Breast epithelium (tissue), 3 donors: ENCODE measurements at regions not wholly inside any gene's neighbourhood (a gene's known extent, or its start where the extent isn't known, plus 50 kb on each side); places are given as distances from the start of the nearest gene placed in this dataset.

Experiments used
- CTCF ChIP-seq, 3 donors: fragments of 450-650 bp; IDR thresholded peaks; one replicate each; pipeline ENCODE4 v1.5.1; 2016 to 2017; ENCODE audit warnings: antibody characterized with exemption in 3 of 3, mild to moderate bottlenecking in 3 of 3, moderate library complexity in 3 of 3
- POLR2A ChIP-seq: fragments of 450-650 bp; IDR thresholded peaks from one replicate; pipeline ENCODE4 v1.6.1; 2016; ENCODE audit warnings: antibody characterized with exemption, mild to moderate bottlenecking, moderate library complexity
- POLR2AphosphoS5 ChIP-seq, 3 donors: sonication (generic); formaldehyde crosslinking; IDR thresholded peaks; one replicate each; pipeline ENCODE4 v1.6.1; 2017; ENCODE audit warnings: antibody characterized with exemption in 3 of 3

- TF ChIP-seq CTCF (IDR thresholded peaks at IDR 0.05) (no peak), POLR2AphosphoS5 (IDR thresholded peaks at IDR 0.05) (no peak), POLR2A (no peak)
Measured at GRCh38 chr4:81826335-81826734, 354.6 kb upstream of the RASGEF1B start.
